ENCODE measurements at regions not wholly inside any gene's neighbourhood (a gene's known extent, or its start where the extent isn't known, plus 50 kb on each side); places are given as distances from the start of the nearest gene placed in this dataset.

DNA sequence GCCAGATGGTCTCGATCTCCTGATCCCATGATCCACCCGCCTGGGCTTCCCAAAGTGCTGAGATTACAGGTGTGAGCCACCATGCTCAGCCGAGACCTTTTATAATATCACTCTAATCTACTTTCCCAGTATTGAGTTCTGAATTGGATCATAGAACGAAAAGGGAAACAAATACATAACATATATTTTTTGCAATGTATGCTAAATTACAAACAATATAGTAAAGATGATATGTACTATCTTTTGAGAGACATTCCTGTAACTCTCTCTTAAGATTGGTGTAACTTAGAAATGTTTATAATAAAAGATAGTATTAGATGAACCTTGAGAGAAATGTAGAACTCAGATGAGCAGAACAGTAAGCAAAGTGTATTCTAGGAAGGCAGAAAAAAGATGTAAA lies 129.2 kb upstream of the TENT5A start:
- TF ChIP-seq, protein P1, sequence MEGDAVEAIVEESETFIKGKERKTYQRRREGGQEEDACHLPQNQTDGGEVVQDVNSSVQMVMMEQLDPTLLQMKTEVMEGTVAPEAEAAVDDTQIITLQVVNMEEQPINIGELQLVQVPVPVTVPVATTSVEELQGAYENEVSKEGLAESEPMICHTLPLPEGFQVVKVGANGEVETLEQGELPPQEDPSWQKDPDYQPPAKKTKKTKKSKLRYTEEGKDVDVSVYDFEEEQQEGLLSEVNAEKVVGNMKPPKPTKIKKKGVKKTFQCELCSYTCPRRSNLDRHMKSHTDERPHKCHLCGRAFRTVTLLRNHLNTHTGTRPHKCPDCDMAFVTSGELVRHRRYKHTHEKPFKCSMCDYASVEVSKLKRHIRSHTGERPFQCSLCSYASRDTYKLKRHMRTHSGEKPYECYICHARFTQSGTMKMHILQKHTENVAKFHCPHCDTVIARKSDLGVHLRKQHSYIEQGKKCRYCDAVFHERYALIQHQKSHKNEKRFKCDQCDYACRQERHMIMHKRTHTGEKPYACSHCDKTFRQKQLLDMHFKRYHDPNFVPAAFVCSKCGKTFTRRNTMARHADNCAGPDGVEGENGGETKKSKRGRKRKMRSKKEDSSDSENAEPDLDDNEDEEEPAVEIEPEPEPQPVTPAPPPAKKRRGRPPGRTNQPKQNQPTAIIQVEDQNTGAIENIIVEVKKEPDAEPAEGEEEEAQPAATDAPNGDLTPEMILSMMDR (conservative IDR thresholded peaks at IDR 0.05; ENCODE audit: low read depth, low read length): no peak
- no peak for TF ChIP-seq EZH2phosphoT487 (IDR thresholded peaks at IDR 0.05; ENCODE audit: borderline replicate concordance, low read length)
